Psoas muscle (tissue), 7 donors: ENCODE measurements at regions not wholly inside any gene's neighbourhood (a gene's known extent, or its start where the extent isn't known, plus 50 kb on each side); places are given as distances from the start of the nearest gene placed in this dataset.

Experiments used
- ATAC-seq, 4 donors: fragments of 200-7000 bp; cut with Tn5 transposase; one replicate each; pipeline ENCODE4 v1.9.1; 2020; ENCODE audit warnings: moderate library complexity in 3 of 4, mild to moderate bottlenecking in 2 of 4
- DNase-seq, 2 donors: peaks; one replicate each; pipeline ENCODE4 v3.0.0-alpha.2; 2020
- H3K27ac ChIP-seq: fragments of 200-600 bp; one replicate; pipeline ENCODE4 v1.8.0; 2022
- H3K27me3 ChIP-seq, 3 donors: fragments of 200-600 bp in 1 of 3; one replicate each; pipeline versions ENCODE4 v1.6.1 to v1.8.0; 2013 to 2022; ENCODE audit warnings: low read length in 2 of 3, mild to moderate bottlenecking in 2 of 3, moderate library complexity in 1 of 3; ENCODE audit not compliant: insufficient read depth in 3 of 3
- H3K36me3 ChIP-seq, 2 donors: fragments of 200-600 bp in 1 of 2; one replicate each; pipeline versions ENCODE4 v1.6.1 to v1.8.0; 2013 to 2022; ENCODE audit warnings: low read depth in 1 of 2, mild to moderate bottlenecking in 1 of 2, moderate library complexity in 1 of 2; ENCODE audit not compliant: insufficient read depth in 1 of 2
- H3K4me1 ChIP-seq: fragments of 200-600 bp; one replicate; pipeline ENCODE4 v1.8.0; 2022
- H3K4me3 ChIP-seq: fragments of 200-600 bp; one replicate; pipeline ENCODE4 v1.8.0; 2022; ENCODE audit warnings: mild to moderate bottlenecking
- H3K9me3 ChIP-seq: fragments of 200-600 bp; one replicate; pipeline ENCODE4 v1.8.0; 2022
- WGBS, 3 donors: extraction: QIAGEN DNeasy Blood & Tissue Kit; methylation state at CpG; one replicate each; pipeline versions ENCODE4 v1.1.6 to v1.1.7; 2013; 5-methylcytosine and 5-hydroxymethylcytosine counted together
- intact Hi-C, 2 donors: fragments of 100-400 bp; cut with DNase I; formaldehyde crosslinking; loops; one replicate each; pipeline versions ENCODE4 v1.11.0 to v1.14.2; 2022
- TF ChIP-seq, protein P1 (sequence below): fragments of 200-600 bp; IDR thresholded peaks from one replicate; pipeline ENCODE4 v1.8.0; 2022; ENCODE audit warnings: antibody characterized with exemption
- donor health status: healthy with polysubstance abuse.
- donor health status: DM: no; HTN: no; CAD: no; lungs with moderate emphysema.
- donor health status: Bipolar disorder and iron deficiency.
- donor health status: healthy.
- donor health status: DM: yes; HTN: yes; CAD: no.
- donor health status: DM: no; HTN: no; CAD: no.
- donor health status: DM: yes; HTN: yes; CAD: no.

DNA sequence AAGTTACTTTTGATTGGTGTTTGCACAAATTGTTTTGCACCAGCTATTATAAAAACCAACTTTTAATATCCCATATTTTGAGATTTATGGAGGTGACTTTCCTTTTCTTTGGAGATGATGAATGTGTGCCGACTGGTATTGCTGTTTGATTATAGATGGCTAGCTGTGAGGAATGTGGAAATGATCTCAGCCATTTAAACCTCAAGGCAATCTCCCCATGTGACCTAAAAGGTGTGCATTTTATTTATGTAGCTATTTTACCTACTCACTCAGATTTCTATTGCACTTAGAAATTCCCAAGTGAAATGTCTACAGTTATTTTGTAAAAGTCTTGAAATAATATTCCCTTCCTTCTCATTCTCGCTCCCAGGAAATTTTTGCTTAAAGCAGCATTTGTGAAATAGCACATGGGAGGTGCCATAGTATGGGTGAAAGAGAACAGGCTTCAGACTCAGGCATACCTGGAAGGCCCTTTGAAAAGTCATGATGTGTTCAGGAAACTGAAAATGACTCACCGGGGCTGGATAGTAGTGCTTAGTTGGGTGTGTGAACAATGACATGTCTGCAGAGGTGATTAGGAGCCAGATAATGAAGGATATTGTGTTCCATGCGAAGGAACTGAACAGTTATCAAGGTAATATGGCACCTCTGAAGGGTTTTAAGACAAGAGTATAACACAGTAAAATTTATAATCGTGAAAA is 247.6 kb downstream of the CBLL2 start:
- intact Hi-C loops = no loop called here
- no peak overlapping the region for H3K4me3 ChIP-seq
- H3K4me1 ChIP-seq = no peaks in the 10 kb centered on the region
- H3K9me3 ChIP-seq = peaks cover 10% of the 10 kb centered on the region
- no peak overlapping the region for H3K27ac ChIP-seq
- 64 to 84% (median 83%) methylated on average over 5 of the region's 5 CpGs for WGBS, 3 donors
- TF ChIP-seq, protein P1, sequence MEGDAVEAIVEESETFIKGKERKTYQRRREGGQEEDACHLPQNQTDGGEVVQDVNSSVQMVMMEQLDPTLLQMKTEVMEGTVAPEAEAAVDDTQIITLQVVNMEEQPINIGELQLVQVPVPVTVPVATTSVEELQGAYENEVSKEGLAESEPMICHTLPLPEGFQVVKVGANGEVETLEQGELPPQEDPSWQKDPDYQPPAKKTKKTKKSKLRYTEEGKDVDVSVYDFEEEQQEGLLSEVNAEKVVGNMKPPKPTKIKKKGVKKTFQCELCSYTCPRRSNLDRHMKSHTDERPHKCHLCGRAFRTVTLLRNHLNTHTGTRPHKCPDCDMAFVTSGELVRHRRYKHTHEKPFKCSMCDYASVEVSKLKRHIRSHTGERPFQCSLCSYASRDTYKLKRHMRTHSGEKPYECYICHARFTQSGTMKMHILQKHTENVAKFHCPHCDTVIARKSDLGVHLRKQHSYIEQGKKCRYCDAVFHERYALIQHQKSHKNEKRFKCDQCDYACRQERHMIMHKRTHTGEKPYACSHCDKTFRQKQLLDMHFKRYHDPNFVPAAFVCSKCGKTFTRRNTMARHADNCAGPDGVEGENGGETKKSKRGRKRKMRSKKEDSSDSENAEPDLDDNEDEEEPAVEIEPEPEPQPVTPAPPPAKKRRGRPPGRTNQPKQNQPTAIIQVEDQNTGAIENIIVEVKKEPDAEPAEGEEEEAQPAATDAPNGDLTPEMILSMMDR = no peak
- no peaks in the 10 kb centered on the region for H3K36me3 ChIP-seq
- no peak for ATAC-seq
- H3K27me3 ChIP-seq = no peaks in the 10 kb centered on the region
- no peak for DNase-seq

DNA sequence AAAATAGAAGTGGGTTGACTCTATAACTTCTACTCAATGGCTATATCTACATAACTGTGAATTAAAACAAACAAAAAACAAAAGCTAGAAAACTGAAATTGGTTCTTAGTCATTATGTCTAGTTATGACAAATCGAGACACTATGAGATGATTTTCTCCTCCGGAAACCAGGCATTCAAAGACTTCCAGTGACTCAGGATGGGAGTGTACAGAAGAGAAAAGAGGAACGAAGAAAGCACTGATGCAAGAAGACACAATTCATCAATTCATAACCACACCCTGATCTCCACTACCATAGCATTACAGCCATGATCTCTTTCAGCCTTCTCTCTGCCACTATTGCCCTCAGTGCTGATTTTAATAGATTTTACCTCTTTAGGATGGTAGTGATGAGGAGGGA is 253.6 kb downstream of the CBLL2 start:
- Histone ChIP-seq H3K27me3 (no peaks in the 10 kb centered on the region), H3K4me1 (no peaks in the 10 kb centered on the region), H3K27ac (no peak overlapping the region), H3K36me3 (no peaks in the 10 kb centered on the region), H3K4me3 (no peak overlapping the region), H3K9me3 (peaks cover 10% of the 10 kb centered on the region)
- ATAC-seq = no peak
- TF ChIP-seq, protein P1 = no peak
- 80 to 96% (median 94%) methylated on average over 3 of the region's 3 CpGs for WGBS, 3 donors
- no peak for DNase-seq
- intact Hi-C loops = no loop called here

DNA sequence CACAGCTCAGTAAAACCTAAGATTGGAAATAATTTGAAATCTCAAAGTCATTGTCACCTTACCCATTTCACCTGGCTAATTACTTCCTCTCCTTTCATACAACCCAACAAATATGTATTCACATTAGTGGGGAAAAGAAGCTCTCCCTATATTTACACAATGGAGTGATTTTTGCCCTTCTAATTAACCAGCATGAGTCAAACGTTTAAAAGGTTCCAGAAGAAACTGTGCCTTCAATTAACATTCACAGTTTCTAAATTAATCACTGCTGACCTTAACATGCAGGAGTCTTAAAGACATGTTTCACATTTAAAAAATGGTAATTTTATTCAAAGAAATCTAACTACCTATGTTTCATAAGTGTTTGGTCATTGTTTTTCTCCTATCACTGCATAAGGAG is 254.6 kb downstream of the CBLL2 start:
- TF ChIP-seq, protein P1 = no peak
- no peak overlapping the region for H3K27ac ChIP-seq
- 48 to 61% (median 50%) methylated on average over 1 of the region's 1 CpG for WGBS, 3 donors
- no peak overlapping the region for H3K4me3 ChIP-seq
- DNase-seq (no peak), ATAC-seq (no peak)
- H3K9me3 ChIP-seq = peaks cover 8% of the 10 kb centered on the region
- H3K27me3 ChIP-seq = no peaks in the 10 kb centered on the region
- no peaks in the 10 kb centered on the region for H3K36me3 ChIP-seq
- intact Hi-C loops = no loop called here
- H3K4me1 ChIP-seq = no peaks in the 10 kb centered on the region

DNA sequence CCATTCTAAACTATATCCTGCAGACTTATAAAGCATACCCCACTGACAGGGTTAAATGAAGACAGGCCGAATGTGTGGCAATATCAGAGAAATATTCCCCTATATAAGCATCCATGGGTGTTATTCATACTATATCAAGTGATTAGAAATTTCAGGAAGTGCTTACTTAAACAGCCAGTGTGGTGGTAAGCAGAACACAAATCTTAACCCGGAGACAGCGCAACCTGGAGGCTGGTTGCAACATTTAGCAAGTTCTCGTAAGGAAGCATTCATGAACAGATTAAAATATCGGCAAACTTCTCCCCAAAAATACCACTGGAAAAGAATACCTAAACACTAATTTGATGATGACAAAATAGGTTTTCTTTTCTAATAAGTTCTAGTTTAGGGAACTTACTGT is 261.2 kb downstream of the CBLL2 start:
- H3K4me3 ChIP-seq = no peak overlapping the region
- DNase-seq = no peak
- H3K9me3 ChIP-seq = no peaks in the 10 kb centered on the region
- 79 to 92% (median 89%) methylated on average over 5 of the region's 5 CpGs for WGBS, 3 donors
- no peaks in the 10 kb centered on the region for H3K36me3 ChIP-seq
- no peak overlapping the region for H3K27ac ChIP-seq
- ATAC-seq = no peak
- no peaks in the 10 kb centered on the region for H3K27me3 ChIP-seq
- TF ChIP-seq, protein P1 = no peak
- H3K4me1 ChIP-seq = no peaks in the 10 kb centered on the region
- intact Hi-C loops = no loop called here

DNA sequence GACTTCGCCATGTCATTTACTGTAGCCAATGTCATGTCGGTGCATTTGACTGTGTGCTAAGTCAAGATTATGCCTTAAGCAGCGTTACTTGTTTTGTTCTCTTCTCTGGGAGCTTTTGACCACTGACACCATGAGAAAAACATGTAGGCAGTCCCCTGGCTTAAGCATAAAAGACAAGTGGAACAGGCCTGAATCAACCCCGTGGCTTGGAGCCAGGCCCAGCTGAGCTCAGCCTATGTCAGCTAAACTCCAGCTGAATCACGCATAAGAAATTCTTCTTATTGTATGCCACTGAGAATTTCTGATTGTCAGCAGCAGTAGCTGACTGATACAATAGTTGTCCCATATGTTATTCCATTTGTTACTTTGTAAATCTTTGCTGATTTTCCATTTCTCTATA is 261.9 kb downstream of the CBLL2 start:
- DNase-seq = peak; percentile 28 to 51

More for the DNA sequence above, 261.9 kb downstream of the CBLL2 start:
- Histone ChIP-seq H3K27ac (no peak overlapping the region), H3K4me3 (no peak overlapping the region), H3K9me3 (no peaks in the 10 kb centered on the region), H3K36me3 (no peaks in the 10 kb centered on the region), H3K4me1 (no peaks in the 10 kb centered on the region), H3K27me3 (no peaks in the 10 kb centered on the region)
- intact Hi-C loops = no loop called here
- WGBS, 3 donors = 37 to 53% (median 44%) methylated on average over 5 of the region's 5 CpGs
- ATAC-seq = no peak
- TF ChIP-seq, protein P1 = no peak
